GM12864 (cell line): ENCODE measurements at regions not wholly inside any gene's neighbourhood (a gene's known extent, or its start where the extent isn't known, plus 50 kb on each side); places are given as distances from the start of the nearest gene placed in this dataset.
A peak's percentile ranks its signal among the peaks of the same experiment; 100 is the strongest.

Experiments used
- DNase-seq: peaks from one replicate; pipeline ENCODE4 v3.0.0-alpha.2; 2011; ENCODE audit warnings: low read depth
- H3K4me3 ChIP-seq: 2 replicates; pipeline ENCODE4 v1.5.1; 2011; ENCODE audit warnings: mild to moderate bottlenecking, low read depth, low read length, control low read depth
- CTCF ChIP-seq: IDR thresholded peaks from 2 replicates; pipeline ENCODE4 v1.5.1; 2011; ENCODE audit warnings: low read depth, mild to moderate bottlenecking, moderate library complexity, low read length, control low read depth, inconsistent platforms; ENCODE audit errors: missing control alignments

GRCh38 chr1:181160322-181160721 lies 71.8 kb downstream of the IER5 start:
- TF ChIP-seq CTCF, result no peak
- H3K4me3 ChIP-seq, result no peak overlapping the region
- DNase-seq, result no peak

- no peak overlapping the region for H3K4me3 ChIP-seq
- no peak for DNase-seq
- TF ChIP-seq CTCF, result no peak
Observed at GRCh38 chr1:181160998-181161870, 72.7 kb downstream of the IER5 start.

GRCh38 chr1:181163662-181164061 lies 75.2 kb downstream of the IER5 start:
- no peak overlapping the region for H3K4me3 ChIP-seq
- TF ChIP-seq CTCF, result no peak
- no peak for DNase-seq

GRCh38 chr1:181166377-181167196 lies 78.1 kb downstream of the IER5 start:
- no peak for DNase-seq
- H3K4me3 ChIP-seq, result no peak overlapping the region
- peak; percentile 88 for TF ChIP-seq CTCF

- no peak for TF ChIP-seq CTCF
- no peak for DNase-seq
- H3K4me3 ChIP-seq, result no peak overlapping the region
Observed at GRCh38 chr1:181169281-181169865, 80.9 kb downstream of the IER5 start.

- TF ChIP-seq CTCF, result no peak
- DNase-seq, result no peak
- H3K4me3 ChIP-seq, result no peak overlapping the region
Observed at GRCh38 chr1:181170194-181170593, 81.7 kb downstream of the IER5 start.
